ENCODE measurements at regions not wholly inside any gene's neighbourhood (a gene's known extent, or its start where the extent isn't known, plus 50 kb on each side); places are given as distances from the start of the nearest gene placed in this dataset.

DNA sequence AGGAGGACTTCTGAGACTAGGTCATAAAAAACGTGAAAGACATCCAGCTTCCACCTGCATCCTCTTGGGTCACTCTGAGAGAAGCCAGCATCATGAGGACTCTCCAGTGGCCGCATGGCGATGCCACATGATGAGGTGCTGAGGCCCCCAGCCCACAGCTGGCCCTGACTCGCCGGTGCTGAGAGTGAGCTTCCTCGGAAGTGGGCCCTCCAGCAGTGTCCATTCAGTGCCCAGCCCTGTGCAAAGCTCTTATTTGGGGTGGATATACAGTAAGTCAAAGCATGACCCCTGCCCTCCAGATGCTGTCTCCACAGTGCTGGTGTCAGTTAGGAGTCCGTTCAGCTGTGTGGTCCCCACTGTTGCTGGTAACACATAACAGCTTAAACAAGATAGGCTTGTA lies 93.6 kb upstream of the CHST15 start:
- H3K4me3 ChIP-seq (ENCODE audit: insufficient read depth, low read depth, low read length), result no peak overlapping the region
- H2BK120ac ChIP-seq (ENCODE audit: low read depth, low read length), result no peak overlapping the region
- in situ Hi-C loops (cut with MboI; ENCODE audit: low sequenced_read_pairs), result no loop called here
- peaks cover 11% of the 10 kb centered on the region for H3K9me3 ChIP-seq (ENCODE audit: control insufficient read depth, insufficient read depth, low read length)
- ChIA-PET POLR2A (ENCODE audit: unreplicated experiment) (no interaction called here), CTCF (no interaction called here)
- no peak for ATAC-seq (ENCODE audit: low read depth)
- no TSS peak for BruUV-seq (replicated peaks)
- H3K56ac ChIP-seq (ENCODE audit: extremely low read depth, insufficient read depth, low read length), result no peak overlapping the region
- H3K27ac ChIP-seq (ENCODE audit: insufficient read depth, low read length), result no peak overlapping the region
- H3K23ac ChIP-seq (ENCODE audit: low read depth, low read length), result no peak overlapping the region
- no peak overlapping the region for H2BK5ac ChIP-seq (ENCODE audit: low read depth, low read length, poor library complexity, severe bottlenecking)
- WGBS, 2 experiments (ENCODE audit: extremely low coverage in 2 of 2, insufficient read length in 1 of 2), result no CpG with 5 or more reads among the region's 7 CpGs
- no peak for DNase-seq
- no peak overlapping the region for H3K4me2 ChIP-seq (ENCODE audit: low read depth, low read length)
- H4K8ac ChIP-seq (ENCODE audit: low read depth in 2 of 2, low read length in 2 of 2), result no peak overlapping the region
- H2BK20ac ChIP-seq (ENCODE audit: low read depth, low read length), result no peak overlapping the region
- no peak overlapping the region for H2AK9ac ChIP-seq (replicated peaks; ENCODE audit: low read depth, low read length, poor library complexity)
- H4K20me1 ChIP-seq (ENCODE audit: insufficient read depth, low read length), result no peaks in the 10 kb centered on the region
- H2BK15ac ChIP-seq (ENCODE audit: low read depth, low read length), result no peak overlapping the region
- H2AK5ac ChIP-seq (ENCODE audit: low read depth, low read length), result no peak overlapping the region
- H3K79me1 ChIP-seq (ENCODE audit: low read depth in 1 of 2, low read length in 2 of 2), result no peaks in the 10 kb centered on the region
- TF ChIP-seq SMC3 (IDR thresholded peaks at IDR 0.05; ENCODE audit: low read depth, low read length), result no peak
- TF ChIP-seq RAD21 (IDR thresholded peaks at IDR 0.05; ENCODE audit: low read length), result no peak
- TF ChIP-seq CHD1 (IDR thresholded peaks at IDR 0.05; ENCODE audit: low read depth, low read length), result no peak
- no peak for TF ChIP-seq MAZ (IDR thresholded peaks at IDR 0.05; ENCODE audit: borderline replicate concordance, low read depth, low read length)
- TF ChIP-seq MXI1 (IDR thresholded peaks at IDR 0.05; ENCODE audit: borderline replicate concordance, low read depth, low read length), result no peak
- TF ChIP-seq BHLHE40 (IDR thresholded peaks at IDR 0.05; ENCODE audit: low read depth, low read length), result no peak
- no peak for TF ChIP-seq NFE2L2 (IDR thresholded peaks at IDR 0.05; ENCODE audit: low read depth, low read length)
- no peak for TF ChIP-seq POLR2A (IDR thresholded peaks at IDR 0.05; ENCODE audit: low read depth, low read length)
- TF ChIP-seq, protein P1, sequence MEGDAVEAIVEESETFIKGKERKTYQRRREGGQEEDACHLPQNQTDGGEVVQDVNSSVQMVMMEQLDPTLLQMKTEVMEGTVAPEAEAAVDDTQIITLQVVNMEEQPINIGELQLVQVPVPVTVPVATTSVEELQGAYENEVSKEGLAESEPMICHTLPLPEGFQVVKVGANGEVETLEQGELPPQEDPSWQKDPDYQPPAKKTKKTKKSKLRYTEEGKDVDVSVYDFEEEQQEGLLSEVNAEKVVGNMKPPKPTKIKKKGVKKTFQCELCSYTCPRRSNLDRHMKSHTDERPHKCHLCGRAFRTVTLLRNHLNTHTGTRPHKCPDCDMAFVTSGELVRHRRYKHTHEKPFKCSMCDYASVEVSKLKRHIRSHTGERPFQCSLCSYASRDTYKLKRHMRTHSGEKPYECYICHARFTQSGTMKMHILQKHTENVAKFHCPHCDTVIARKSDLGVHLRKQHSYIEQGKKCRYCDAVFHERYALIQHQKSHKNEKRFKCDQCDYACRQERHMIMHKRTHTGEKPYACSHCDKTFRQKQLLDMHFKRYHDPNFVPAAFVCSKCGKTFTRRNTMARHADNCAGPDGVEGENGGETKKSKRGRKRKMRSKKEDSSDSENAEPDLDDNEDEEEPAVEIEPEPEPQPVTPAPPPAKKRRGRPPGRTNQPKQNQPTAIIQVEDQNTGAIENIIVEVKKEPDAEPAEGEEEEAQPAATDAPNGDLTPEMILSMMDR (conservative IDR thresholded peaks at IDR 0.05; ENCODE audit: low read depth, low read length), result no peak
- TF ChIP-seq MAFK (IDR thresholded peaks at IDR 0.05; ENCODE audit: low read depth, low read length), result no peak
- no peaks in the 10 kb centered on the region for H3K4me1 ChIP-seq (ENCODE audit: control insufficient read depth, insufficient read depth, low read length)
- no peaks in the 10 kb centered on the region for H3K27me3 ChIP-seq (ENCODE audit: control insufficient read depth, insufficient read depth, low read length)
- H3K9me1 ChIP-seq (ENCODE audit: insufficient read depth, low read length), result no peaks in the 10 kb centered on the region
- no peak overlapping the region for H3K14ac ChIP-seq (replicated peaks; ENCODE audit: low read depth, low read length)
- no peak overlapping the region for H3K18ac ChIP-seq (ENCODE audit: low read depth, low read length)
- H4K91ac ChIP-seq (ENCODE audit: insufficient read depth, low read depth, low read length), result no peak overlapping the region
- H3K4ac ChIP-seq (ENCODE audit: low read depth, low read length), result no peak overlapping the region
- H4K5ac ChIP-seq (ENCODE audit: low read depth, low read length), result no peak overlapping the region
- H3K36me3 ChIP-seq (ENCODE audit: control insufficient read depth, insufficient read depth, low read length), result no peaks in the 10 kb centered on the region
- intact Hi-C loops (cut with micrococcal nuclease), result no loop called here
- no peak overlapping the region for H2AFZ ChIP-seq (replicated peaks; ENCODE audit: low read length, poor library complexity)
- no peak overlapping the region for H3K9ac ChIP-seq (ENCODE audit: low read depth, low read length)
- dilution Hi-C loops (cut with HindIII; ENCODE audit: low sequenced_read_pairs, unreplicated experiment), result no loop called here
